Panc1 (cell line): ENCODE measurements at regions not wholly inside any gene's neighbourhood (a gene's known extent, or its start where the extent isn't known, plus 50 kb on each side); places are given as distances from the start of the nearest gene placed in this dataset.

Experiments used
- ATAC-seq: fragments of 200-7000 bp; cut with Tn5 transposase; 2 replicates; pipeline ENCODE4 v1.9.1; 2020; ENCODE audit warnings: mild to moderate bottlenecking, moderate library complexity
- BruUV-seq: library from RNA; stranded (reverse); fragments of 400-500 nt; replicated peaks from 2 replicates; lab custom pipeline; 2021; lab: Mats Ljungman, UMichigan
- CTCF ChIA-PET: fragments of 300-600 bp; sonication (Branson Sonifier 250); formaldehyde crosslinking; loops from one replicate; lab custom pipeline; 2022; ENCODE audit warnings: antibody characterized with exemption; lab: Charles Lee
- POLR2A ChIA-PET: fragments of 300-600 bp; sonication (Branson Sonifier 250); formaldehyde crosslinking; loops from one replicate; lab custom pipeline; 2022; ENCODE audit warnings: antibody characterized with exemption; lab: Charles Lee
- DNase-seq: peaks from one replicate; pipeline ENCODE4 v3.0.0-alpha.2; 2010; ENCODE audit warnings: low read depth, low spot score
- H3K27ac ChIP-seq: 2 replicates; pipeline ENCODE4 v1.5.1; 2011; ENCODE audit warnings: mild to moderate bottlenecking, low read length, inconsistent platforms
- H3K27me3 ChIP-seq: fragments of 200-500 bp; sonication (Bioruptor generic); 2 replicates; pipeline ENCODE4 v1.6.0; 2014; ENCODE audit warnings: low read length, inconsistent platforms; ENCODE audit not compliant: control insufficient read depth, insufficient read depth
- H3K36me3 ChIP-seq: fragments of 200-500 bp; sonication (Bioruptor generic); 2 replicates; pipeline ENCODE4 v1.5.1; 2014; ENCODE audit warnings: inconsistent platforms, mild to moderate bottlenecking, low read length, moderate library complexity; ENCODE audit not compliant: control insufficient read depth, insufficient read depth
- H3K4me1 ChIP-seq: 2 replicates; pipeline ENCODE4 v1.5.1; 2011; ENCODE audit warnings: inconsistent platforms, mild to moderate bottlenecking, low read length, moderate library complexity; ENCODE audit not compliant: control insufficient read depth, insufficient read depth
- H3K4me3 ChIP-seq, 2 experiments: 2 replicates each; pipeline ENCODE4 v1.5.1; 2011 to 2012; ENCODE audit warnings: low read depth in 2 of 2, low read length in 2 of 2, mild to moderate bottlenecking in 2 of 2, inconsistent platforms in 1 of 2, moderate library complexity in 1 of 2
- H3K9me3 ChIP-seq: fragments of 200-500 bp; sonication (Bioruptor generic); 2 replicates; pipeline ENCODE4 v1.5.1; 2014; ENCODE audit warnings: low read depth, mild to moderate bottlenecking, inconsistent platforms, low read length, moderate library complexity; ENCODE audit not compliant: control insufficient read depth, insufficient read depth
- CTCF ChIP-seq: fragments of 450-650 bp; IDR thresholded peaks from 2 replicates; pipeline ENCODE4 v1.5.1; 2017; ENCODE audit warnings: mild to moderate bottlenecking
- POLR2AphosphoS5 ChIP-seq: IDR thresholded peaks from 2 replicates; pipeline ENCODE4 v1.6.1; 2012; ENCODE audit warnings: mild to moderate bottlenecking, low read depth, low read length, moderate library complexity
- REST ChIP-seq, 2 experiments: IDR thresholded peaks; 2 replicates each; pipeline ENCODE4 v1.6.1; 2011 to 2012; ENCODE audit warnings: low read depth in 2 of 2, control low read depth in 1 of 2, low read length in 1 of 2, mild to moderate bottlenecking in 1 of 2, moderate library complexity in 1 of 2; ENCODE audit not compliant: insufficient read depth in 1 of 2
- SIN3A ChIP-seq: IDR thresholded peaks from 2 replicates; pipeline ENCODE4 v1.6.1; 2012; ENCODE audit warnings: low read depth, mild to moderate bottlenecking, low read length, moderate library complexity, borderline replicate concordance; ENCODE audit not compliant: insufficient read depth
- TCF7L2 ChIP-seq: IDR thresholded peaks from 2 replicates; pipeline ENCODE4 v1.6.1; 2011; ENCODE audit warnings: mild to moderate bottlenecking, low read depth, low read length, inconsistent platforms
- in situ Hi-C: cut with HindIII; loops from 2 replicates; pipeline ENCODE4 v1.10.0; 2016; ENCODE audit warnings: low sequenced_read_pairs, low pct_unique_long_range_greater_than_20kb
- intact Hi-C: fragments of 100-400 bp; cut with micrococcal nuclease; formaldehyde crosslinking; loops from one replicate; pipeline ENCODE4 v1.10.0; 2022; ENCODE audit not compliant: unreplicated experiment

GRCh38 chr7:88396295-88396947 is 89.7 kb upstream of the STEAP4 start:
- Histone ChIP-seq H3K27me3 (no peaks in the 10 kb centered on the region), H3K36me3 (no peaks in the 10 kb centered on the region), H3K4me1 (no peaks in the 10 kb centered on the region), H3K9me3 (no peaks in the 10 kb centered on the region), H3K4me3 (no peak overlapping the region), H3K27ac (no peak overlapping the region)
- no TSS peak for BruUV-seq
- TF ChIP-seq POLR2AphosphoS5: no peak
- no peak for TF ChIP-seq REST (IDR thresholded peaks at IDR 0.05; ENCODE audit: insufficient read depth in 1 of 2, low read depth in 2 of 2, low read length in 1 of 2)
- TF ChIP-seq SIN3A: no peak
- TF ChIP-seq TCF7L2: no peak
- TF ChIP-seq CTCF: no peak
- no peak for ATAC-seq
- intact Hi-C loops: no loop called here
- in situ Hi-C loops: no loop called here
- no peak for DNase-seq
- POLR2A ChIA-PET: no interaction called here
- CTCF ChIA-PET: no interaction called here

GRCh38 chr7:88395715-88396114 is 89.0 kb upstream of the STEAP4 start:
- no peak overlapping the region for H3K4me3 ChIP-seq
- no peak overlapping the region for H3K27ac ChIP-seq
- ATAC-seq: no peak
- CTCF ChIA-PET: no interaction called here
- POLR2A ChIA-PET: no interaction called here
- in situ Hi-C loops (no loop called here), intact Hi-C loops (no loop called here)
- no TSS peak for BruUV-seq
- H3K27me3 ChIP-seq: no peaks in the 10 kb centered on the region
- no peaks in the 10 kb centered on the region for H3K4me1 ChIP-seq
- no peak for DNase-seq
- no peaks in the 10 kb centered on the region for H3K36me3 ChIP-seq
- no peak for TF ChIP-seq CTCF
- no peak for TF ChIP-seq TCF7L2
- no peak for TF ChIP-seq REST (IDR thresholded peaks at IDR 0.05; ENCODE audit: insufficient read depth in 1 of 2, low read depth in 2 of 2, low read length in 1 of 2)
- no peak for TF ChIP-seq SIN3A
- TF ChIP-seq POLR2AphosphoS5: no peak
- no peaks in the 10 kb centered on the region for H3K9me3 ChIP-seq
